Mesenchymal stem cell (in vitro differentiated cells and primary cell): ENCODE measurements at regions not wholly inside any gene's neighbourhood (a gene's known extent, or its start where the extent isn't known, plus 50 kb on each side); places are given as distances from the start of the nearest gene placed in this dataset.
A peak's percentile ranks its signal among the peaks of the same experiment; 100 is the strongest.

ENCODE experiments used
- DNase-seq: peaks from one replicate; pipeline ENCODE4 v3.0.0-alpha.2; 2013
- H2AFZ ChIP-seq: one replicate; pipeline ENCODE4 v1.6.1; 2013; ENCODE audit warnings: low read depth, mild to moderate bottlenecking, control low read depth, inconsistent platforms, low read length, moderate library complexity
- H2AK5ac ChIP-seq: 2 replicates; pipeline ENCODE4 v1.6.1; 2013; ENCODE audit warnings: low read length, moderate library complexity, mild to moderate bottlenecking, inconsistent platforms; ENCODE audit not compliant: severe bottlenecking
- H2BK120ac ChIP-seq: one replicate; pipeline ENCODE4 v1.6.1; 2013; ENCODE audit warnings: low read depth, mild to moderate bottlenecking, inconsistent platforms, low read length, moderate library complexity
- H2BK12ac ChIP-seq, 2 experiments: one replicate each; pipeline ENCODE4 v1.6.1; 2013; ENCODE audit warnings: inconsistent platforms in 2 of 2, low read length in 2 of 2, mild to moderate bottlenecking in 2 of 2, moderate library complexity in 2 of 2, control low read depth in 1 of 2
- H2BK15ac ChIP-seq: one replicate; pipeline ENCODE4 v1.6.1; 2013; ENCODE audit warnings: mild to moderate bottlenecking, low read depth, inconsistent platforms; ENCODE audit not compliant: poor library complexity, severe bottlenecking
- H2BK5ac ChIP-seq: 2 replicates; pipeline ENCODE4 v1.6.1; 2013; ENCODE audit warnings: low read depth, mild to moderate bottlenecking, low read length, control low read depth, inconsistent platforms; ENCODE audit not compliant: poor library complexity, severe bottlenecking
- H3K14ac ChIP-seq, 2 experiments: one replicate each; pipeline ENCODE4 v1.6.1; 2013; ENCODE audit warnings: inconsistent platforms in 2 of 2, low read length in 2 of 2, control low read depth in 1 of 2, mild to moderate bottlenecking in 1 of 2, moderate library complexity in 1 of 2
- H3K18ac ChIP-seq, 2 experiments: one replicate each; pipeline ENCODE4 v1.6.1; 2013; ENCODE audit warnings: inconsistent platforms in 2 of 2, low read length in 2 of 2, control low read depth in 1 of 2, low read depth in 1 of 2, mild to moderate bottlenecking in 1 of 2
- H3K23ac ChIP-seq, 2 experiments: one replicate each; pipeline ENCODE4 v1.6.1; 2013; ENCODE audit warnings: inconsistent platforms in 2 of 2, low read length in 2 of 2, mild to moderate bottlenecking in 2 of 2, moderate library complexity in 2 of 2, control low read depth in 1 of 2
- H3K27ac ChIP-seq: 2 replicates; pipeline ENCODE4 v1.5.1; 2013; ENCODE audit warnings: mild to moderate bottlenecking, moderate library complexity, low read length, control low read depth, inconsistent platforms; ENCODE audit not compliant: poor library complexity, severe bottlenecking
- H3K27me3 ChIP-seq, 2 experiments: 2 replicates each; pipeline versions ENCODE4 v1.6.1 to v1.7.0; 2013; ENCODE audit warnings: low read length in 2 of 2, mild to moderate bottlenecking in 2 of 2, moderate library complexity in 2 of 2, control low read depth in 1 of 2, inconsistent platforms in 1 of 2; ENCODE audit not compliant: control insufficient read depth in 1 of 2, insufficient read depth in 1 of 2
- H3K36me3 ChIP-seq, 2 experiments: 2 replicates each; pipeline versions ENCODE4 v1.6.1 to v1.7.0; 2013; ENCODE audit warnings: low read length in 2 of 2, control low read depth in 1 of 2, inconsistent platforms in 1 of 2, low read depth in 1 of 2, mild to moderate bottlenecking in 1 of 2; ENCODE audit not compliant: insufficient read depth in 2 of 2, control insufficient read depth in 1 of 2
- H3K4ac ChIP-seq, 2 experiments: one replicate each; pipeline ENCODE4 v1.6.1; 2013; ENCODE audit warnings: inconsistent platforms in 2 of 2, low read length in 2 of 2, mild to moderate bottlenecking in 2 of 2, moderate library complexity in 2 of 2, control low read depth in 1 of 2, low read depth in 1 of 2
- H3K4me1 ChIP-seq: 2 replicates; pipeline ENCODE4 v1.6.1; 2013; ENCODE audit warnings: low read depth, low read length, control low read depth; ENCODE audit not compliant: control insufficient read depth, insufficient read depth
- H3K4me2 ChIP-seq: 2 replicates; pipeline ENCODE4 v1.6.1; 2013; ENCODE audit warnings: low read length, mild to moderate bottlenecking, inconsistent platforms; ENCODE audit not compliant: poor library complexity, severe bottlenecking
- H3K4me3 ChIP-seq, 2 experiments: 2 replicates each; pipeline versions ENCODE4 v1.5.1 to v1.7.0; 2013; ENCODE audit warnings: low read length in 2 of 2, mild to moderate bottlenecking in 2 of 2, control low read depth in 1 of 2, low read depth in 1 of 2; ENCODE audit not compliant: insufficient read depth in 1 of 2
- H3K79me1 ChIP-seq: replicated peaks from 2 replicates; pipeline ENCODE4 v1.6.1; 2013; ENCODE audit warnings: mild to moderate bottlenecking, control low read depth, low read length, inconsistent platforms; ENCODE audit not compliant: poor library complexity, severe bottlenecking
- H3K9ac ChIP-seq: 2 replicates; pipeline ENCODE4 v1.7.0; 2013; ENCODE audit warnings: mild to moderate bottlenecking, low read length, moderate library complexity
- H3K9me3 ChIP-seq: 2 replicates; pipeline ENCODE4 v1.7.0; 2013; ENCODE audit warnings: mild to moderate bottlenecking, low read length; ENCODE audit not compliant: control insufficient read depth
- H4K8ac ChIP-seq: one replicate; pipeline ENCODE4 v1.6.1; 2013; ENCODE audit warnings: inconsistent platforms, mild to moderate bottlenecking, low read length, moderate library complexity
- H4K91ac ChIP-seq: one replicate; pipeline ENCODE4 v1.6.1; 2013; ENCODE audit warnings: mild to moderate bottlenecking, low read length, inconsistent platforms
- WGBS: methylation state at CpG from one replicate; pipeline ENCODE4 v1.1.7; 2013; ENCODE audit warnings: mixed read lengths; 5-methylcytosine and 5-hydroxymethylcytosine counted together

- Histone ChIP-seq H3K4me2 (no peak overlapping the region), H2BK15ac (no peak overlapping the region), H3K23ac (no peak overlapping the region), H3K36me3 (no peaks in the 10 kb centered on the region), H4K91ac (no peak overlapping the region), H2AFZ (no peak overlapping the region), H4K8ac (no peak overlapping the region), H2BK120ac (no peak overlapping the region), H2BK5ac (no peak overlapping the region), H2AK5ac (no peak overlapping the region), H3K4ac (no peak overlapping the region), H3K4me1 (peaks cover 4% of the 10 kb centered on the region), H3K14ac (no peak overlapping the region), H2BK12ac (no peak overlapping the region), H3K79me1 (no peaks in the 10 kb centered on the region), H3K9me3 (no peaks in the 10 kb centered on the region), H3K4me3 (no peak overlapping the region), H3K27ac (no peak overlapping the region), H3K9ac (no peak overlapping the region), H3K18ac (no peak overlapping the region), H3K27me3 (no peaks in the 10 kb centered on the region)
- no peak for DNase-seq
These were observed 262.5 kb downstream of the NPR3 start for GRCh38 chr5:32973646-32974045.

- H3K4me3 ChIP-seq, result no peak overlapping the region
- H2BK15ac ChIP-seq, result no peak overlapping the region
- no peak overlapping the region for H3K9ac ChIP-seq
- no peak overlapping the region for H2BK120ac ChIP-seq
- no peak overlapping the region for H3K27ac ChIP-seq
- no peak overlapping the region for H2BK12ac ChIP-seq
- H3K14ac ChIP-seq, result no peak overlapping the region
- no peak overlapping the region for H2BK5ac ChIP-seq
- H3K4ac ChIP-seq, result no peak overlapping the region
- no peak overlapping the region for H3K18ac ChIP-seq
- H4K8ac ChIP-seq, result no peak overlapping the region
- H2AFZ ChIP-seq, result no peak overlapping the region
- 83% methylated on average over 1 of the region's 1 CpG for WGBS
- H3K4me2 ChIP-seq, result no peak overlapping the region
- no peaks in the 10 kb centered on the region for H3K9me3 ChIP-seq
- no peaks in the 10 kb centered on the region for H3K27me3 ChIP-seq
- no peak for DNase-seq
- H3K23ac ChIP-seq, result no peak overlapping the region
- no peaks in the 10 kb centered on the region for H3K36me3 ChIP-seq
- no peak overlapping the region for H4K91ac ChIP-seq
- H3K4me1 ChIP-seq, result peaks cover 6% of the 10 kb centered on the region
- H2AK5ac ChIP-seq, result no peak overlapping the region
- H3K79me1 ChIP-seq, result no peaks in the 10 kb centered on the region
These were observed 264.7 kb downstream of the NPR3 start for GRCh38 chr5:32975656-32976375.

- Histone ChIP-seq H3K23ac (no peak overlapping the region), H4K91ac (no peak overlapping the region), H2AK5ac (no peak overlapping the region), H4K8ac (no peak overlapping the region), H2BK5ac (no peak overlapping the region), H3K27ac (no peak overlapping the region), H3K18ac (no peak overlapping the region), H3K4me3 (no peak overlapping the region), H3K4ac (no peak overlapping the region), H3K9me3 (no peaks in the 10 kb centered on the region), H3K36me3 (no peaks in the 10 kb centered on the region), H2BK15ac (no peak overlapping the region), H3K4me2 (no peak overlapping the region), H3K9ac (no peak overlapping the region), H3K4me1 (peaks cover 7% of the 10 kb centered on the region), H2BK12ac (no peak overlapping the region), H3K14ac (no peak overlapping the region), H3K79me1 (no peaks in the 10 kb centered on the region), H2AFZ (no peak overlapping the region), H3K27me3 (no peaks in the 10 kb centered on the region), H2BK120ac (no peak overlapping the region)
- DNase-seq, result no peak
These were observed 269.9 kb downstream of the NPR3 start for GRCh38 chr5:32981061-32981460.

GRCh38 chr5:32984851-32985610 is 273.9 kb downstream of the NPR3 start:
- no peak overlapping the region for H2BK120ac ChIP-seq
- no peak overlapping the region for H3K4ac ChIP-seq
- no peak overlapping the region for H3K14ac ChIP-seq
- no peak overlapping the region for H3K4me3 ChIP-seq
- no peak overlapping the region for H2AFZ ChIP-seq
- no peak overlapping the region for H2BK15ac ChIP-seq
- H3K9ac ChIP-seq, result peak overlapping the region; percentile 7
- no peaks in the 10 kb centered on the region for H3K27me3 ChIP-seq
- H3K4me2 ChIP-seq, result no peak overlapping the region
- H3K23ac ChIP-seq, result no peak overlapping the region
- no peaks in the 10 kb centered on the region for H3K79me1 ChIP-seq
- H4K91ac ChIP-seq, result no peak overlapping the region
- H2BK12ac ChIP-seq, result no peak overlapping the region
- DNase-seq, result no peak
- no peak overlapping the region for H2AK5ac ChIP-seq
- no peak overlapping the region for H2BK5ac ChIP-seq
- no peaks in the 10 kb centered on the region for H3K9me3 ChIP-seq
- WGBS, result 91% methylated on average over 4 of the region's 4 CpGs
- H3K27ac ChIP-seq, result peak overlapping the region; percentile 56
- peaks cover 2% of the 10 kb centered on the region for H3K4me1 ChIP-seq
- no peak overlapping the region for H4K8ac ChIP-seq
- no peaks in the 10 kb centered on the region for H3K36me3 ChIP-seq
- no peak overlapping the region for H3K18ac ChIP-seq
